ENCODE measurements at regions not wholly inside any gene's neighbourhood (a gene's known extent, or its start where the extent isn't known, plus 50 kb on each side); places are given as distances from the start of the nearest gene placed in this dataset.

GRCh38 chr6:93727447-93727846 is 308.1 kb upstream of the EPHA7 start:
- TF ChIP-seq FOXP2 (optimal IDR thresholded peaks at IDR 0.05; ENCODE audit: borderline replicate concordance, extremely low read depth, extremely low read length, insufficient read depth) (no peak), POLR2AphosphoS5 (IDR thresholded peaks at IDR 0.05; ENCODE audit: low read depth, low read length) (no peak), TAF1 (IDR thresholded peaks at IDR 0.05; ENCODE audit: borderline replicate concordance, insufficient read depth, low read length) (no peak)
- TF ChIP-seq, protein P1, sequence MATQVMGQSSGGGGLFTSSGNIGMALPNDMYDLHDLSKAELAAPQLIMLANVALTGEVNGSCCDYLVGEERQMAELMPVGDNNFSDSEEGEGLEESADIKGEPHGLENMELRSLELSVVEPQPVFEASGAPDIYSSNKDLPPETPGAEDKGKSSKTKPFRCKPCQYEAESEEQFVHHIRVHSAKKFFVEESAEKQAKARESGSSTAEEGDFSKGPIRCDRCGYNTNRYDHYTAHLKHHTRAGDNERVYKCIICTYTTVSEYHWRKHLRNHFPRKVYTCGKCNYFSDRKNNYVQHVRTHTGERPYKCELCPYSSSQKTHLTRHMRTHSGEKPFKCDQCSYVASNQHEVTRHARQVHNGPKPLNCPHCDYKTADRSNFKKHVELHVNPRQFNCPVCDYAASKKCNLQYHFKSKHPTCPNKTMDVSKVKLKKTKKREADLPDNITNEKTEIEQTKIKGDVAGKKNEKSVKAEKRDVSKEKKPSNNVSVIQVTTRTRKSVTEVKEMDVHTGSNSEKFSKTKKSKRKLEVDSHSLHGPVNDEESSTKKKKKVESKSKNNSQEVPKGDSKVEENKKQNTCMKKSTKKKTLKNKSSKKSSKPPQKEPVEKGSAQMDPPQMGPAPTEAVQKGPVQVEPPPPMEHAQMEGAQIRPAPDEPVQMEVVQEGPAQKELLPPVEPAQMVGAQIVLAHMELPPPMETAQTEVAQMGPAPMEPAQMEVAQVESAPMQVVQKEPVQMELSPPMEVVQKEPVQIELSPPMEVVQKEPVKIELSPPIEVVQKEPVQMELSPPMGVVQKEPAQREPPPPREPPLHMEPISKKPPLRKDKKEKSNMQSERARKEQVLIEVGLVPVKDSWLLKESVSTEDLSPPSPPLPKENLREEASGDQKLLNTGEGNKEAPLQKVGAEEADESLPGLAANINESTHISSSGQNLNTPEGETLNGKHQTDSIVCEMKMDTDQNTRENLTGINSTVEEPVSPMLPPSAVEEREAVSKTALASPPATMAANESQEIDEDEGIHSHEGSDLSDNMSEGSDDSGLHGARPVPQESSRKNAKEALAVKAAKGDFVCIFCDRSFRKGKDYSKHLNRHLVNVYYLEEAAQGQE (IDR thresholded peaks at IDR 0.05; ENCODE audit: insufficient read depth in 1 of 2, low read depth in 2 of 2, low read length in 2 of 2) = no peak

Data from PFSK-1 (cell line).